ENCODE measurements at regions not wholly inside any gene's neighbourhood (a gene's known extent, or its start where the extent isn't known, plus 50 kb on each side); places are given as distances from the start of the nearest gene placed in this dataset.

- no peak for TF ChIP-seq POLR2A (IDR thresholded peaks at IDR 0.05)
- TF ChIP-seq CTCF (IDR thresholded peaks at IDR 0.05): no peak
- no peak for TF ChIP-seq EP300 (IDR thresholded peaks at IDR 0.05)
These were observed 92.4 kb downstream of the CBLN1 start for GRCh38 chr16:49189286-49189685.

Measured in suprapubic skin (tissue), 3 donors.